ENCODE measurements at regions not wholly inside any gene's neighbourhood (a gene's known extent, or its start where the extent isn't known, plus 50 kb on each side); places are given as distances from the start of the nearest gene placed in this dataset.

DNA sequence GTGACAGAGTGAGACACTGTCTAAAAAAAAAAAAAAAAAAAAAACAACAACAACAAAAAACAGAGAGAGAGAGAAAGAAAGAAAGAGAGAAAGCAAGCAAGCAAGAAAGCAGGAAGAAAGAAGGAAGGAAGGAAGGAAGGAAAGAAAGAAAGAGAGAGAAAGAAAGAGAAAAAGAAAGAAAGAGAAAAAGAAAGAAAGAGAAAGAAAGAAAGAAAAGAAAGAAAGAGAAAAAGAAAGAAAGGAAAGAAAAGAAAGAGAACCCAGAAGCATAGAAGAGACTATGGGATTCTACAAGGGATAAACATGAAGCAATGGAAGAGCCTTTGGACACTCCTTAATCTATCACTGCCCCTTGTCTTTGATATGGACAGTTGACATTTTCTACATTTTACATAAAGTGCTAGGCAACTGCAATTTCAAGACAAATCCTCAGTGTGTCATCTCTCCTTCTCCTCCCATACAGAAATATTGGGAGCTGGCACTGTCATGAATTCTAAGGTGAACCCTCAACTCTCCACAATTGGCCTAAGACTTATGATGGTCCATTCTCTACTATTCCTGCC, 151.9 kb upstream of the CPM start:
- TF ChIP-seq CTCF (IDR thresholded peaks at IDR 0.05), result no peak
- TF ChIP-seq ATF2 (CRISPR knock-in tag; IDR thresholded peaks at IDR 0.05; ENCODE audit: borderline replicate concordance, low read depth), result no peak
- no peak for TF ChIP-seq JUN (CRISPR knock-in tag; IDR thresholded peaks at IDR 0.05)
- TF ChIP-seq, protein P1, sequence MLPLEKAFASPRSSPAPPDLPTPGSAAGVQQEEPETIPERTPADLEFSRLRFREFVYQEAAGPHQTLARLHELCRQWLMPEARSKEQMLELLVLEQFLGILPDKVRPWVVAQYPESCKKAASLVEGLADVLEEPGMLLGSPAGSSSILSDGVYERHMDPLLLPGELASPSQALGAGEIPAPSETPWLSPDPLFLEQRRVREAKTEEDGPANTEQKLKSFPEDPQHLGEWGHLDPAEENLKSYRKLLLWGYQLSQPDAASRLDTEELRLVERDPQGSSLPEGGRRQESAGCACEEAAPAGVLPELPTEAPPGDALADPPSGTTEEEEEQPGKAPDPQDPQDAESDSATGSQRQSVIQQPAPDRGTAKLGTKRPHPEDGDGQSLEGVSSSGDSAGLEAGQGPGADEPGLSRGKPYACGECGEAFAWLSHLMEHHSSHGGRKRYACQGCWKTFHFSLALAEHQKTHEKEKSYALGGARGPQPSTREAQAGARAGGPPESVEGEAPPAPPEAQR (CRISPR knock-in tag; IDR thresholded peaks at IDR 0.05), result no peak
- TF ChIP-seq FOXJ3 (CRISPR knock-in tag; IDR thresholded peaks at IDR 0.05; ENCODE audit: borderline replicate concordance), result no peak
- no peak for TF ChIP-seq STAT6 (CRISPR knock-in tag; conservative IDR thresholded peaks at IDR 0.05; ENCODE audit: low read depth)
- no peak for TF ChIP-seq ATF6 (CRISPR knock-in tag; IDR thresholded peaks at IDR 0.05)
- no peak for TF ChIP-seq ZBTB43 (CRISPR knock-in tag; IDR thresholded peaks at IDR 0.05)
- TF ChIP-seq AFF4 (CRISPR knock-in tag; IDR thresholded peaks at IDR 0.05; ENCODE audit: borderline replicate concordance), result no peak
- no peak for TF ChIP-seq TCF7 (CRISPR knock-in tag; IDR thresholded peaks at IDR 0.05; ENCODE audit: low read depth)
- TF ChIP-seq, protein P2, sequence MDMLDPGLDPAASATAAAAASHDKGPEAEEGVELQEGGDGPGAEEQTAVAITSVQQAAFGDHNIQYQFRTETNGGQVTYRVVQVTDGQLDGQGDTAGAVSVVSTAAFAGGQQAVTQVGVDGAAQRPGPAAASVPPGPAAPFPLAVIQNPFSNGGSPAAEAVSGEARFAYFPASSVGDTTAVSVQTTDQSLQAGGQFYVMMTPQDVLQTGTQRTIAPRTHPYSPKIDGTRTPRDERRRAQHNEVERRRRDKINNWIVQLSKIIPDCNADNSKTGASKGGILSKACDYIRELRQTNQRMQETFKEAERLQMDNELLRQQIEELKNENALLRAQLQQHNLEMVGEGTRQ (CRISPR knock-in tag; IDR thresholded peaks at IDR 0.05), result no peak
- no peak for TF ChIP-seq IRF2 (CRISPR knock-in tag; IDR thresholded peaks at IDR 0.05; ENCODE audit: borderline replicate concordance, low read depth)
- TF ChIP-seq TEAD4 (CRISPR knock-in tag; IDR thresholded peaks at IDR 0.05), result no peak
